HG02973 (cell line): ENCODE measurements at regions not wholly inside any gene's neighbourhood (a gene's known extent, or its start where the extent isn't known, plus 50 kb on each side); places are given as distances from the start of the nearest gene placed in this dataset.

Experiments
- ATAC-seq: cut with Tn5 transposase; IDR thresholded peaks from one replicate; pipeline ENCODE4 v1.9.1; 2021; ENCODE audit warnings: moderate library complexity; ENCODE audit not compliant: unreplicated experiment

- no peak for ATAC-seq
Measured at GRCh38 chr1:209429611-209430010, 153.9 kb upstream of the CAMK1G start.

DNA sequence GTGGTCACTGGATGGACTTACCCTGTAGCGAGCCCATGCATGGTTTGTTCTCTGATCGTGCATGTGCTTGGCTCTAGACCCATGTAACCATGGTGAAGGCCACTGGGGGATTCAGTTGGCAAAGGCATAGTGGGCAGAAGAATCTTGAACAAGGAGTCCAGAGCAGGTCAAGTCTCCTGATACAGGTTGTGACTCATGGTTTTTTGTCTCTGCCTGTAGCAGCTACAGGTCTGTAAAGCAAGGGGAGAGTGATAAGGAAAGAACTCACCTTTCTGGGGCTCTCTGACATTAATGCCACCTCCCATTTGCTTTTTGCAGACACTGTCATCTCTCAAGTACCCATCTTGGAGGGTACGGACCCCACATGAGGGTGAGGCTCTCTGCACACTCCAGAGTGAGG, 153.4 kb upstream of the CAMK1G start:
- ATAC-seq: no peak

DNA sequence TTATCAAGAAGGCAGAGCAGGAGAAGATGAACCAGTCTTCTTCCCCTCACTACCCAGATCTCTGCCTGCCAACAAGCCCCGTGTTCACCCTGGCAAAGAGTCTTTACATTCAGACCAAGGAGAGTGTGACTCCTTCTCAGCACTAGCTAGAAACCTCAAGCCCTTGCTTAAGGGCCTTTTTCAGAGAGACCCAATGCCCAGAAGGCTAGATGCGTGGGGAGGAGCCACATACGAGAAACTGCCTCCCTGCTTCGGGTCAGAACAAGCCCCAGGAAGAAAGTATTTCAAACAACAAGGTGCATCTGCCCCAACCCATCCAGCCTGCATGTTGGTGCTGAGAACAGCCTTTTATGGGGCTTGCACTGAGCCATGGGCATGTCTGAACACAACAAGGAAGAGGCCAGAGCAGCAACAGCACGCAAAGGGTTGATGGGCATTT, 152.7 kb upstream of the CAMK1G start:
- ATAC-seq: no peak

DNA sequence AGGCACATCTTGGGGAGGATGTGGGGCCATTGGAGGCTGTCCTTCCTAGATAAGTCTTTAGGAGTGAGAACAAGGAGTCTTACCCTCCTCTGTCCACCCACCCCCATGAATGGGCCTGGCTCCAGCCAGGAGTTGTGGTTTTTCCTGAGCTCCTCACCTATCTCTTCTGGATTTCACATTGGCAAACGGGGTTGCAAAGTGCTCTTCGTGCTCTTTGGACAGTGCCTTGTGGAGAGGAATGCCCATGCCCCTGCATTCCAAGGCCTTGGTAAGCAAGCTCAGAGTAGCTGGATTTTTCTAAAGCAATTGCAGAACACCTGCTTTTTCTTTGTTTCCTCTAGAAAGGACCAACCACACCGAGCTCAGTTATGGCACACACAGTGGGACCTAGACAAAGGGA, 152.1 kb upstream of the CAMK1G start:
- ATAC-seq: no peak

DNA sequence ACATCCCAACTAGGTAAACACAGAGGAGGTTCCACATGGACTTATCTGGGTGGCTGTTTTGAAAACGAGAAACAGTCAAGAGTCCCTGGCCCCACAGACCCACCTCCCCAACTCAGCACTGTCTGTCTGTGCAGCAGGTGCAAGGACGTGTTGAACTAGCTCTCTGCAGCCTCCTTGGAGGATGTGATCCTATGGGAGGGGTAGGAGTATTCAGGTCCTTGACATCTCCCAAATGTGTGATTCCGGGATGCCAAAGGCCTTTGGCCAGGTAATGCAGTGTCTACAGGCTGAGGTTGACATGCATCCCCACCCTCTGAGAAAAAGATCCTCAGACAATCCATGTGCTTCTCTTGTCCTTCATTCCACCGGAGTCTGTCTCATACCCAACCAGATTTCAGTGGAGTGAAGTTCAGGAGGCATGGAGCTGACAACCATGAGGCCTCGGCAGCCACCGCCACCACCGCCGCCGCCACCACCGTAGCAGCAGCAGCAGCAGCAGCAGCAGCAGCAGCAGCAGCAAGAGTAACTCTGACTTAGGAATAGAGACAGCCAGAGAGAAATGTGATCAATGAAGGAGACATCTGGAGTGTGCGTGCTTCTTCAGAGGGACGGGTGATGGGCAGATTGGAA, 151.6 kb upstream of the CAMK1G start:
- ATAC-seq: no peak

- ATAC-seq: no peak
Measured at GRCh38 chr1:209432443-209432825, 151.1 kb upstream of the CAMK1G start.

- no peak for ATAC-seq
Measured at GRCh38 chr1:209433649-209434031, 149.9 kb upstream of the CAMK1G start.

DNA sequence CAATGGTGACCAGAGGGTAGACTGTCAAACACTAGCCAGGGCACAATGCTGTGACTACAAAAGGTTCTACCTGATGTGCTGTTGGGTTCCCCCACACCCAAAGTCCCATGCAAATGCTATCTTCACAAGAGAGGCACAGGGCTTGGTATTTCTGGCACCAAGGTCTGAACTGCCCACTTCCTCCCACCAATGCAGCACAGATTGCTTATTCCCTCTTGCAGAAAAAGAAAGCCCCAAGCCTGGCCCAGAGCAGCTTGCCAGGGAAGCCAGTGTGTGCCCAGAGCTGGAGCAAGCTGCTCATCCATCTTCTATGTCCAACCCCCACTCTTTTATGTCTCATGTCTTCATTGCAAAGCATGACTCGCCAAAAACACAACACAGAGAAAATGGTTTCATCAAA, 149.4 kb upstream of the CAMK1G start:
- no peak for ATAC-seq

- no peak for ATAC-seq
Measured at GRCh38 chr1:209434631-209435217, 148.8 kb upstream of the CAMK1G start.

- ATAC-seq: peak; percentile 94
Measured at GRCh38 chr1:209435654-209436566, 147.6 kb upstream of the CAMK1G start.

GRCh38 chr1:209439828-209440227, 143.7 kb upstream of the CAMK1G start:
- ATAC-seq: no peak

DNA sequence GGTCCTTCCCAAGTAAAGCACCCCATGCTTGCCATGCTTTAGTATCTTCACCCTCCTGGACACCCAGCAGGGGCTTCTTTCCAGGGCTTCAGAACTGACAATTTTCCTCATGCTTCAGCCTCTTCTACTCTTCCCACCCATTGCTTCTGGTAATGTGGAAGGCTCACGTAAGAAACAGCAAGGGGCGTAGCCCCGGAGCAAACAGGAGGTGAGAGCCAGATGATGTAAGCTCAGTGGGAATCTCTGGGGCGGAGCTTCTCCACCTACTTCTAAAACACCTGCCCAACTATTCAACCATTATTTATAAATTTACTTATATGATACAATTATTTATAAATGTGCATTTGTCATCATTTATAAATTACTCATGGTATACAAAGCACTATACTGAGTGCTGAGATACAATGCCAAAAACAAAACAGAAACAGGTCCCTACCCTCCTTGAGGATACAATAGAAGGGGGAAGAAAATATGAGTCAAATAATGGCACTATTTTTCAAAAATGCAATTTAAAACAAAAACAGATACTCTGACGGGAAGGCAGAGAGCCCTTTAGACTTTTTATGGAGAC, 140.1 kb upstream of the CAMK1G start:
- ATAC-seq: no peak

- ATAC-seq: no peak
Measured at GRCh38 chr1:209443975-209444651, 139.4 kb upstream of the CAMK1G start.

DNA sequence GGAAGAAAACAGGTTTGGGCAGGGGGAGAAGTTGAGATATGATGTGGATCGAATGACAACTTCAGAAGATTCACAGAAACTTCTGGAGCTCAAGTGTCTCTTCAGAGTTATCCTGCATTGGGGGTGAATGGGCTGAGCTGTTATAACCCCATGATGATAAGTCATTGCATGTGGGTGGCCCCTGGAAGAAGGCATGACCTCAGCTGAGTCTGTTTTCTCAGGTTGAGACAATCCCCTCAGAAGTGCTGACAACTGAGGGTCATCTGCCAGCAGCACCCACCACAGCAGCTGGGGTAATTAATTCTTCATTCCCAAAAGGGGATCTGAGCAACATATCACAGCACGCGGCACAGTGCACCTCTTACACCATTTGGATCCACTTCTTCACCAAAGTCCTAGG, 138.6 kb upstream of the CAMK1G start:
- ATAC-seq: no peak

GRCh38 chr1:209445576-209445975, 137.9 kb upstream of the CAMK1G start:
- no peak for ATAC-seq

DNA sequence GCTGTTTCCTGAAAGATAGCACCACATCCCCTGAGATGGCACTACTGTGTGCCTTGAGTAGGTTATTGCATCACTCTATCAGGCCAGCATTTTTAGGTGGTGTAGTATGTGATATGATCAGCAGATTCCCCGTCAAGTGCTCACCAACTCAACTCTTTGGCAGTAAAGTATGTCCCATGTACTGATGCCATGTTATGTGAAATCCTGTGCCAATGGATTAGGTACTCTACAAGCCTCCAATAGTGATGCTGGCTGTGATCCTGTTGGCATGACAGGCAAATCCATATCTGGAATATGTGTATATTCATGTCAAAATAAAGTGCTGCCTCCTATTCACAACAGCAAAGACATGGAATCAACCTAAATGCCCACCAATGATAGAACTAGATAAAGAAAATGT, 137.2 kb upstream of the CAMK1G start:
- ATAC-seq: no peak

GRCh38 chr1:209454340-209454994, 129.0 kb upstream of the CAMK1G start:
- no peak for ATAC-seq

DNA sequence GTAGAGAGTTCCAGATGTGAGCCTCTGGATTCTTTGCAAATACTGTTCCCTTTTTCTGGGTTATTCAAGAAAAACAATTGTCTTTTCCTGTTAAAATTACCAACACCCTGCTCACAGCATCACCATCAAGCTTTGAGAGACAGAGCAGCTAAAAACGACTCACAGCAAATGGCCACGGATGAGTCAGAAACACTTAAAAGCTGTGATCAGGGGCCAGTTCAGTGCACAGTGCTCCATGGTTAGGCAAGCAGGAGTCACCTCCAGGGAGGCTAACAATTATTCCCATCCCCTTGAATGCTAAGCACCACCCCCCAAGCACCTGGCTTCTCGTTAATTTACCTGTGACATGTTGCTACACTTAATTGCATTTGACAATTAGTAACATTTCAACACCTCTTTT, 128.4 kb upstream of the CAMK1G start:
- no peak for ATAC-seq

GRCh38 chr1:209455661-209456358, 127.7 kb upstream of the CAMK1G start:
- ATAC-seq: no peak

- no peak for ATAC-seq
Measured at GRCh38 chr1:209456878-209457277, 126.6 kb upstream of the CAMK1G start.
